ENCODE measurements at regions not wholly inside any gene's neighbourhood (a gene's known extent, or its start where the extent isn't known, plus 50 kb on each side); places are given as distances from the start of the nearest gene placed in this dataset.

DNA sequence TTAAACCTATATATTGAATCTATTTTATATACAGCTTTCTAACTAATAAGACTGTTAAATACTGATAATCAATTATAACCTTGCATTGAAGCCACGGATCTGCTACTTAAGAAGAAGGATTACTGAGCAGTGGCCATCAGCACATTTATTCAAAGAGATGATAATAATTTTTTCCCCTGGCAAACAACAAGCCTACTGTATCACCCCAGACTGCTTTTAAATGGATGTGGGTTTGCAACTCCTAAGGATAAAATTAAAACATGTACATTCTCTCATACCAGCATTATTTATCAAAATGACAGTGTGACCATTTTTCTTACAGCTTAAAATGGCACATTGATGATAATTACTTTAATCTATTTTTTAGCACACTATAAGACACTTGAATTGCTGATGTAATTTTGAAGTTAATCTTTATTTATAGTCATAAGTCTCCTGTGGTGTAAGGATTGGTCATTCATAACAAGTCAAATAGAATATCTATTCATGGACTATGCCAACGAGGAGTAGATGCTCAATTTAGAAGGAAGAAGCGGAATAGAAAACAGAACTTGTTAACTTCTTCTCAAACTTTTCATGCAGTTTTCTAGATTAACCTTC, 517.7 kb downstream of the METTL4 start:
- Histone ChIP-seq H3K36me3 (replicated peaks; ENCODE audit: insufficient read depth, low read length) (no peaks in the 10 kb centered on the region), H3K27me3 (replicated peaks; ENCODE audit: insufficient read depth, low read length) (no peaks in the 10 kb centered on the region), H3K4me3 (ENCODE audit: low read length) (no peak overlapping the region), H3K4me1 (ENCODE audit: low read length) (no peaks in the 10 kb centered on the region), H3K4me2 (ENCODE audit: low read depth, low read length) (no peak overlapping the region), H3F3A (ENCODE audit: insufficient read depth, low read length) (no peaks in the 10 kb centered on the region), H3K9me3 (replicated peaks; ENCODE audit: insufficient read depth, low read length) (no peaks in the 10 kb centered on the region), H3K9me2 (replicated peaks; ENCODE audit: insufficient read depth, low read length) (no peaks in the 10 kb centered on the region), H4K20me1 (ENCODE audit: insufficient read depth, low read length) (no peaks in the 10 kb centered on the region), H2AFZ (ENCODE audit: low read length) (no peak overlapping the region), H3K79me2 (ENCODE audit: low read length) (no peaks in the 10 kb centered on the region), H3K27ac (ENCODE audit: low read length) (no peak overlapping the region), H3K9ac (ENCODE audit: low read length) (no peak overlapping the region)
- no peak for DNase-seq
- TF ChIP-seq EZH2 (optimal IDR thresholded peaks at IDR 0.05; ENCODE audit: low read depth, low read length) (no peak), EZH2phosphoT487 (IDR thresholded peaks at IDR 0.05; ENCODE audit: low read length) (no peak), CTCF (IDR thresholded peaks at IDR 0.05; ENCODE audit: low read length) (no peak)

DNA sequence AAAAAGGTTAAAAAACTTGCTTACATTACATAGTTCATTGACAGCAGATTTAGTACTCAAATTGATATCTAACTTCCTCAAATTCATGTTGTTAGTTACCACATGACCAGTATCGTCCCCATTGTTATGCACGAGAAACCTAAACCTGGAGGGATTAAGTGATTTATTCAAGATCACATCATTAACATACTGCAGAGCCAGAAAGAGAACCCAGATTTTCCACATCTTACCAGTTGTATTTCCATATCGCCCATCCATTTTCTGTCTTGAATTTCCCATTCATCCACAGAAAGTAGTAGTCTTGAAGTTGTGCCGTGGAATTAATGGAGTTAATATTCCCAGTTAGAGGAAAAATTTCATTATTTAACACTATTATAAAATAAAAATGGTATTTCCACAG, 512.0 kb downstream of the METTL4 start:
- Histone ChIP-seq H3K27me3 (replicated peaks; ENCODE audit: insufficient read depth, low read length) (no peaks in the 10 kb centered on the region), H3K9me2 (replicated peaks; ENCODE audit: insufficient read depth, low read length) (no peaks in the 10 kb centered on the region), H3K9me3 (replicated peaks; ENCODE audit: insufficient read depth, low read length) (no peaks in the 10 kb centered on the region), H2AFZ (ENCODE audit: low read length) (no peak overlapping the region), H3K4me2 (ENCODE audit: low read depth, low read length) (no peak overlapping the region), H4K20me1 (ENCODE audit: insufficient read depth, low read length) (no peaks in the 10 kb centered on the region), H3K4me3 (ENCODE audit: low read length) (no peak overlapping the region), H3K79me2 (ENCODE audit: low read length) (no peaks in the 10 kb centered on the region), H3K9ac (ENCODE audit: low read length) (no peak overlapping the region), H3K27ac (ENCODE audit: low read length) (no peak overlapping the region), H3K4me1 (ENCODE audit: low read length) (no peaks in the 10 kb centered on the region), H3F3A (ENCODE audit: insufficient read depth, low read length) (no peaks in the 10 kb centered on the region), H3K36me3 (replicated peaks; ENCODE audit: insufficient read depth, low read length) (no peaks in the 10 kb centered on the region)
- no peak for TF ChIP-seq EZH2 (optimal IDR thresholded peaks at IDR 0.05; ENCODE audit: low read depth, low read length)
- no peak for TF ChIP-seq CTCF (IDR thresholded peaks at IDR 0.05; ENCODE audit: low read length)
- no peak for TF ChIP-seq EZH2phosphoT487 (IDR thresholded peaks at IDR 0.05; ENCODE audit: low read length)
- no peak for DNase-seq

DNA sequence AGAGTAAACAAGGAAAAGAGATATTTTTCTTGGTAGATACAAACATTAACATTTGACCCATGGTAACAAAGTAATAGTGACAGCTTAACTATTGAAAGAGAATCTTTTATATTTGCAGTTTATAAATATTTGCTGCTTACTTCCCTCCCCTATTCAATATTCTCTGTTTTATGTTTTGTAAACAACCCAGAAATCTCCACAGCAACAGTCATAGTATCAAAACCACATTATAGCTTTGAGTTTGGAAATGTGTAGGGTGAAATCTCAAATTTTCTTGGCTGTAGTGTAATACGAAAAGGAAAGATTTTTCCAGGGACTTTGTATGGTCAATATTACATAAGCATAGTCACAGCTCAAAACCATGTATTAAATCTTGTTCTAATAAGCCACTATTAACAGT, 511.2 kb downstream of the METTL4 start:
- Histone ChIP-seq H3K9me3 (replicated peaks; ENCODE audit: insufficient read depth, low read length) (no peaks in the 10 kb centered on the region), H4K20me1 (ENCODE audit: insufficient read depth, low read length) (no peaks in the 10 kb centered on the region)

More for the DNA sequence above, 511.2 kb downstream of the METTL4 start:
- Histone ChIP-seq H3K79me2 (ENCODE audit: low read length) (no peaks in the 10 kb centered on the region), H3K9me2 (replicated peaks; ENCODE audit: insufficient read depth, low read length) (no peaks in the 10 kb centered on the region), H3K27ac (ENCODE audit: low read length) (no peak overlapping the region), H3K4me2 (ENCODE audit: low read depth, low read length) (no peak overlapping the region), H3F3A (ENCODE audit: insufficient read depth, low read length) (no peaks in the 10 kb centered on the region), H3K36me3 (replicated peaks; ENCODE audit: insufficient read depth, low read length) (no peaks in the 10 kb centered on the region), H3K4me3 (ENCODE audit: low read length) (no peak overlapping the region), H2AFZ (ENCODE audit: low read length) (no peak overlapping the region), H3K27me3 (replicated peaks; ENCODE audit: insufficient read depth, low read length) (no peaks in the 10 kb centered on the region), H3K9ac (ENCODE audit: low read length) (no peak overlapping the region), H3K4me1 (ENCODE audit: low read length) (no peaks in the 10 kb centered on the region)
- no peak for TF ChIP-seq CTCF (IDR thresholded peaks at IDR 0.05; ENCODE audit: low read length)
- TF ChIP-seq EZH2 (optimal IDR thresholded peaks at IDR 0.05; ENCODE audit: low read depth, low read length) = no peak
- TF ChIP-seq EZH2phosphoT487 (IDR thresholded peaks at IDR 0.05; ENCODE audit: low read length) = no peak
- DNase-seq = no peak
